NCI-H446 (cell line): ENCODE measurements at regions not wholly inside any gene's neighbourhood (a gene's known extent, or its start where the extent isn't known, plus 50 kb on each side); places are given as distances from the start of the nearest gene placed in this dataset.

Experiments used
- DNase-seq, 2 experiments: peaks; one replicate each; lab custom pipeline; 2025; lab: John Stamatoyannopoulos, UW

- DNase-seq: no peak
Observed at GRCh38 chr10:37685741-37686683, 171.4 kb downstream of the ZNF248 start.

GRCh38 chr10:37684765-37685164 lies 172.6 kb downstream of the ZNF248 start:
- DNase-seq: no peak

GRCh38 chr10:37682617-37683016 lies 174.8 kb downstream of the ZNF248 start:
- DNase-seq: no peak

DNA sequence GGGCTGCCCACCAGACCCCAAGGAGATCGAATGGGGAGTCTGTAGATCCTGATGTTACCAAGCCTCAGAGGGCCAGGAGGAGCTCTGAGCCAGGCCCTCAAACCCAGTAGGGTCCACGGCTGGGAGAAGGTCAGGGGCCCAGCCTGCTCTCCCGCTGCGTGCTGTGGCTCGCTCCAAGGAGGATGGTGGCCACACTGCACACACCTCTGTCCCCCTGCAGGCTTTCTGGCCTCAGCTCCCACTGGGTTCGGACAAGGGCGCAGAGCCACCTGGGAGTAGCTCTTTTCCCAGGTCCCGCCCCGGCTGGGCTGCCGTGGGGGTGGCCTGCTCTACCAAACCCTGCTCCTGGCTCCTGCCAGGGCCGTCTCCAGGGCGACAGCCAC lies 175.8 kb downstream of the ZNF248 start:
- no peak for DNase-seq

GRCh38 chr10:37680716-37681616 lies 176.4 kb downstream of the ZNF248 start:
- no peak for DNase-seq

- no peak for DNase-seq
Observed at GRCh38 chr10:37680243-37680683, 177.1 kb downstream of the ZNF248 start.

GRCh38 chr10:37679465-37679864 lies 177.9 kb downstream of the ZNF248 start:
- no peak for DNase-seq

DNA sequence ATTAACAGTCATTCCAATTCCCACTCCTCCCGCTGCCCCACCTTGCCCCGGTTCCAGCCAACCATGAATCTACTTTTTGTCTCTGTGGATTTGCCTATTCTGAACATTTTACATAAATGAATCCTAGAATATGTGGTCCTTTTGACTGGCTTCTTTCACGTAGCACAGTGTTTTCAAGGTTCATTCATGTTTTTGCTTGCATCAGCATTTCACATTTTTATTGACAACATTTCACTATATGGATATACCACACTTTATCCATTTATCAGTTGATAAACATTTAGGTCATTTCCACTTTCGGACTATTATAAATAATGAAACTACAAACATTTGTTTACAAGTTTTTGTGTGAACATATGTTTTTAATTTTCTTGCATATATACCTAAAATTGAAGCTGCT lies 182.0 kb downstream of the ZNF248 start:
- no peak for DNase-seq

GRCh38 chr10:37671802-37672201 lies 185.6 kb downstream of the ZNF248 start:
- no peak for DNase-seq

GRCh38 chr10:37667736-37668135 lies 189.7 kb downstream of the ZNF248 start:
- DNase-seq: no peak

DNA sequence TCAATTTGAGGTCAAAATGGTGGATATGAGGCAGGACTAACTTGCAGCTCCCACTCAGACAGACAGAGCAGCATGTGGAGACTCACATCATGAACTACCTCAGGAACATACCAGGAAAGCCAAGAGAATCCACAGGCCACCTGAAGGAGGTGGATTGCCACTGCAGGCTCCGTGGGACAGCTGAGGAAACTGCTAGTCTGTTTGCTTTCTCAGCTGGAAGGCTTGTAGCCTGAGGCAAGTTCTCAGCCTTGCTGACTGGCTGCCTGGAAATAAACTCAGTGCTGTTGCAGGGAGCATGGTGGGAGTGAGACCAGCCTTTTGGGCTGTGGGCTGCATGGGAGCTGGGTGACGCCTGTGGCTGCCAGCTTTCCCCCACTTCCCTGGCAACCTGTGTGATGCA lies 202.9 kb downstream of the ZNF248 start:
- DNase-seq: no peak

GRCh38 chr10:37643187-37643586 lies 214.2 kb downstream of the ZNF248 start:
- DNase-seq: no peak

GRCh38 chr10:37640301-37640700 lies 217.1 kb downstream of the ZNF248 start:
- DNase-seq: no peak

DNA sequence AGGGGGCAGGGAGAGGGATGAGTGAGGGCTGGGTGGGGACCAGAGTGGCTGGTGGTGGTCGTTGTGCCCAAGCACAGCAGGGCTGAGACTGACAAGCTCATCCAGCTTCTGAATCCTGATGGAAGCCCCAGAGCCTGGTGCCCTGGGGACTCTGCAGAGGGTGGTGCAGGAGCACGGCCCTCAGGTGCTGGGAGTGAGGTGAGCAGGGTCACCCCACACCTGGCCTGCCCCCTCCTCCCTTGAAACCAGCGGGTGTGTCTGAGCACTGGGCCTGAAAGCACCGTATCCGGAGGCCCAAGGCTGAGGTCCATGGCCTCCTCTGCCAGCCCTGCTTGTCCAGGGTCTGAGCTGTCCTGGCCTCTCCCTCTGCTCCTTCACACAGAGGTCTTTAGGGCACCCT lies 218.2 kb downstream of the ZNF248 start:
- no peak for DNase-seq

DNA sequence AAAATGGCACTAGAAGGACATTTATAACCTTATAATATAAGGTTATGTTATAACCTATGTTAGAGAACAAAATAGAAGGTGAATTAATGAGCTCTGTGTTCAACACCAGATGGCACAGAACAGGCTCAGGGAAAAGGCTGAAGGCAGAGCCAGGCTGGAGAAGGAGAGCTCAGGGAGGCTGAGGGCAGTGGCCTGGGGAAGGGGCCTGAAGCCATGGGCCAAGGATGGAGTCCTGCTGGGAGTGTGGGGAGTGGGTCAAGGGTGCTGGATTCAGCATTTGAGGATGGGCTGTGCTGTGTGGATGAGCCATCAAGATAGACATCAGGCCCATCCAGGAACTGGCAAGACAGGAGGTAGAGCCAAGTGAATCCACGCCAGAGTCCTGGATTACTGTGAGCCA lies 218.8 kb downstream of the ZNF248 start:
- DNase-seq: no peak

DNA sequence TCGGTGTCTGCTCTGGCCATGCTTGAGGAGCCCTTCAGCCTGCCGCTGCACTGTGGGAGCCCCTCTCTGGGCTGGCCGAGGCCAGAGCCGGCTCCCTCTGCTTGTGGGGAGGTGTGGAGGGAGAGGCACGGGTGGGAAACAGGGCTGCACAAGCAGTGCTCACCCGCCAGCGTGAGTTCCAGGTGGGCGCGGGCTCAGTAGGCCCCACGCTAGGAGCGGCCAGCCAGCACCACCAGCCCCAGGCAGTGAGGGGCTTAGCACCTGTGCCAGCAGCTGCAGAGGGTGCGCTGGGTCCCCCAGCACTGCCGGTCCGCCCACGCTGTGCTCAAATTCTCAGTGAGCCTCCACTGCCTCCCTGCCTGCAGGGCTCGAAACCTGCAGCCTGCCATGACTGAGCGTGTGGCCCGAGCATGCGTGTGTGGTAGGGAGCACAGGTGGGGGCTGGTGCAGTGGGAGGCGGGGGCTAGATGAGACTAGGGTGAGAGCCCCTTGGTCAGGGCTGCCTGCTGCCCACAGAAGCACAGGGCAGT lies 223.0 kb downstream of the ZNF248 start:
- DNase-seq: no peak

GRCh38 chr10:37632641-37633040 lies 224.8 kb downstream of the ZNF248 start:
- DNase-seq: no peak

DNA sequence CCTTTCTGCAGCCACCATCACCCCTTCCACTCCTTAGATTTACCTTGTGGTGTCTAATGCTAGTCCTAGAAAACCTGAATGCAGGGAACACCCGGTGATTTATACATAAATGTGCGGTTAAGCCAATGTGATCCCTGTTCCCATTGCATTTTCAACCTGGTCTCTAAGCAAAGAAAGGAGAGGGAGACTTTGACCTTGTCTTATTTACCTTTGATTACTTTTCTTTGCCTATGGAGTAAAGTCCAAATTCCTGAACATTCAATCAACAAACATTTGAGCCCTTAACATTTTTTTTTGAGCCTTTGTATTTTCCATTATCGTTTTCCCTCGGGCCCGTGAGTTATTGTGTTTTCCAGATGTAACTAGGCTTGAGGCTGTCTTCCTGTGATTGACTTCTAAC lies 233.9 kb downstream of the ZNF248 start:
- no peak for DNase-seq

GRCh38 chr10:37619336-37619735 lies 238.1 kb downstream of the ZNF248 start:
- no peak for DNase-seq

DNA sequence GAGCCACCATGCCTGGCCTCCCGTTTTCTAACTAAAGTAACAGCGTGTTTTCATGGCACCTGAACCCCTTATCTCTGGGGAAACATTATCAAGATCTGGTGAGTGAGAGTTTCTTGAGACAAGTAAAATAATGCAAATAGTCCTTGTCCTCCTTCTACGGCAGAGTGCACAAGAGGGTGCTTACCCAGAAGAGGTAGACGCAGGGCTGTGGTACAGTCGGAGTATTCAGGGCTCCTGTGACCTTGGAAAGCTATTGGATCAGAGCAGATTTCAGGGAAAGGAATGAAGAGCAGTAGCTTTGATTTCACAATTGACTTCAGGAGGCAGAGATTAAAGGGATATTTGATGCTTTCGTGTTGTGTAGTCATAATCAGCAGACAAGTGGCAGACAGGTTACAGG lies 269.1 kb downstream of the ZNF248 start:
- no peak for DNase-seq

- no peak for DNase-seq
Observed at GRCh38 chr10:37584643-37585042, 272.8 kb downstream of the ZNF248 start.

GRCh38 chr10:37582237-37582636 lies 275.2 kb downstream of the ZNF248 start:
- no peak for DNase-seq

- no peak for DNase-seq
Observed at GRCh38 chr10:37576154-37576553, 281.3 kb downstream of the ZNF248 start.
